ENCODE measurements at regions not wholly inside any gene's neighbourhood (a gene's known extent, or its start where the extent isn't known, plus 50 kb on each side); places are given as distances from the start of the nearest gene placed in this dataset.

GRCh38 chr15:95119041-95119610, 887.8 kb downstream of the MCTP2 start:
- Histone ChIP-seq H3K36me3 (ENCODE audit: low read depth) (no peaks in the 10 kb centered on the region), H4K20me1 (ENCODE audit: insufficient read depth) (no peaks in the 10 kb centered on the region), H3K4me3 (no peak overlapping the region), H3F3A (ENCODE audit: insufficient read depth) (no peaks in the 10 kb centered on the region), H3K9me2 (ENCODE audit: insufficient read depth) (no peaks in the 10 kb centered on the region), H3K27me3 (replicated peaks; ENCODE audit: insufficient read depth) (no peaks in the 10 kb centered on the region), H3K9me3 (ENCODE audit: low read depth) (no peaks in the 10 kb centered on the region), H3K4me2 (ENCODE audit: unreplicated experiment) (no peak overlapping the region), H3K4me1 (ENCODE audit: insufficient read depth) (no peaks in the 10 kb centered on the region), H3K27ac (no peak overlapping the region), H2AFZ (peak overlapping the region; percentile 33; the same call in 1 of the 2 replicates), H3K9ac (no peak overlapping the region), H3K79me2 (ENCODE audit: insufficient read depth) (no peaks in the 10 kb centered on the region)
- WGBS, 2 experiments (ENCODE audit: low coverage in 1 of 2, low lambda C conversion rate in 2 of 2, missing lambda C conversion rate in 2 of 2) = 47 to 59% methylated on average over 4 of the region's 4 CpGs
- TF ChIP-seq EZH2 (IDR thresholded peaks at IDR 0.05; ENCODE audit: insufficient read depth, poor library complexity, severe bottlenecking) (no peak), EZH2phosphoT487 (IDR thresholded peaks at IDR 0.05; ENCODE audit: insufficient read depth, low read depth) (no peak)
- peak; percentile 13 for DNase-seq
- in situ Hi-C loops (cut with MboI) = no loop called here

DNA sequence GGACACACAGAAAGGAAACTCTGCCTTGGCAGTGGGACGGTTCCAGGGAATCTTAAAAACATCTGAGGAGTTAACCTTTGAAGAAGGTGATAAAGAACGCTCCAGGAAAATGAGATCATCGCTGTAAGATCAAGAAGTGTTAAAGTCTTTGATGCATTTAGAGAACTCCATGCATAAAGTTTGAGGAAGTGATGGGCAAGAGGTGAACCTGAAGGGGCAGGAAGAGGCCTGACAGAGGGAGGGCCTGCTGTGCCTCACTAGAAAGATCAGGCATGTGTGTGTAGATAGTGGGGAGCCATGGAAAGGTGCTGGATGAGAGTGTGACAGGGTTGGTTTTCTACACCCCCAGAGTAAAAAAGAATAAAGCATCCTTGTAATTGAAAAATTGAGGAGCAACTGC, 889.2 kb downstream of the MCTP2 start:
- no peak for TF ChIP-seq EZH2phosphoT487 (IDR thresholded peaks at IDR 0.05; ENCODE audit: insufficient read depth, low read depth)
- TF ChIP-seq EZH2 (IDR thresholded peaks at IDR 0.05; ENCODE audit: insufficient read depth, poor library complexity, severe bottlenecking) = no peak
- 40 to 43% methylated on average over 3 of the region's 3 CpGs for WGBS, 2 experiments (ENCODE audit: low coverage in 1 of 2, low lambda C conversion rate in 2 of 2, missing lambda C conversion rate in 2 of 2)

DNA sequence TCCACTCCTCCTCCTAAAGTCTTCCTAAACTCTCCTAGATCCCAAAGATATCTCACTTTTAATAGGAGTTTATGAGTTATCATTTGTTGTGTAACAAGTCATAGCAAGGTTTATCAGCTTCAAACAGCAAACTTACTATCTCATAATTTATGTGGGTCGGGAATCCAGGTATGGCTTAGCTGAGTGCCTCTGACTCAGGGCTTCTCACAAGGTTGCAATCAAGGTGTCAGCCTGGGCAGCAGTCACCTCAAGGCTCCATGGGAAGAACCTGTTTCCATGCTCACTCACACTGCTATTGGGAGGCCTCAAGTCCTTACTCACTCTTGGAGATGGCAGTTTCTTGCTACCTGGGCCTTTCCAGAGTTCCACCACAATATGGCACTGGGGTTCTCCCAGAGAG, 889.8 kb downstream of the MCTP2 start:
- H3K36me3 ChIP-seq (ENCODE audit: low read depth) = no peaks in the 10 kb centered on the region
- H3F3A ChIP-seq (ENCODE audit: insufficient read depth) = no peaks in the 10 kb centered on the region
- H3K27me3 ChIP-seq (replicated peaks; ENCODE audit: insufficient read depth) = no peaks in the 10 kb centered on the region
- H3K9ac ChIP-seq = no peak overlapping the region
- H3K9me3 ChIP-seq (ENCODE audit: low read depth) = no peaks in the 10 kb centered on the region
- DNase-seq = no peak
- TF ChIP-seq EZH2 (IDR thresholded peaks at IDR 0.05; ENCODE audit: insufficient read depth, poor library complexity, severe bottlenecking) (no peak), EZH2phosphoT487 (IDR thresholded peaks at IDR 0.05; ENCODE audit: insufficient read depth, low read depth) (no peak)
- H3K27ac ChIP-seq = no peak overlapping the region
- in situ Hi-C loops (cut with MboI) = no loop called here
- H3K4me3 ChIP-seq = no peak overlapping the region
- no peaks in the 10 kb centered on the region for H3K4me1 ChIP-seq (ENCODE audit: insufficient read depth)
- no peaks in the 10 kb centered on the region for H3K79me2 ChIP-seq (ENCODE audit: insufficient read depth)
- H3K4me2 ChIP-seq (ENCODE audit: unreplicated experiment) = no peak overlapping the region
- 76 to 91% methylated on average over 1 of the region's 1 CpG for WGBS, 2 experiments (ENCODE audit: low coverage in 1 of 2, low lambda C conversion rate in 2 of 2, missing lambda C conversion rate in 2 of 2)
- H3K9me2 ChIP-seq (ENCODE audit: insufficient read depth) = no peaks in the 10 kb centered on the region
- H2AFZ ChIP-seq = no peak overlapping the region
- H4K20me1 ChIP-seq (ENCODE audit: insufficient read depth) = no peaks in the 10 kb centered on the region

More for the DNA sequence above, 889.2 kb downstream of the MCTP2 start:
- Histone ChIP-seq H3K4me3 (no peak overlapping the region), H3K79me2 (ENCODE audit: insufficient read depth) (no peaks in the 10 kb centered on the region), H3K4me1 (ENCODE audit: insufficient read depth) (no peaks in the 10 kb centered on the region), H3K36me3 (ENCODE audit: low read depth) (no peaks in the 10 kb centered on the region), H2AFZ (no peak overlapping the region), H4K20me1 (ENCODE audit: insufficient read depth) (no peaks in the 10 kb centered on the region), H3K4me2 (ENCODE audit: unreplicated experiment) (no peak overlapping the region), H3K9me2 (ENCODE audit: insufficient read depth) (no peaks in the 10 kb centered on the region), H3K27ac (no peak overlapping the region), H3K27me3 (replicated peaks; ENCODE audit: insufficient read depth) (no peaks in the 10 kb centered on the region), H3K9ac (no peak overlapping the region), H3K9me3 (ENCODE audit: low read depth) (no peaks in the 10 kb centered on the region), H3F3A (ENCODE audit: insufficient read depth) (no peaks in the 10 kb centered on the region)
- DNase-seq = no peak
- in situ Hi-C loops (cut with MboI) = no loop called here

- no peak for DNase-seq
- Histone ChIP-seq H3K9me3 (ENCODE audit: low read depth) (no peaks in the 10 kb centered on the region), H3K27me3 (replicated peaks; ENCODE audit: insufficient read depth) (no peaks in the 10 kb centered on the region), H4K20me1 (ENCODE audit: insufficient read depth) (no peaks in the 10 kb centered on the region), H3K79me2 (ENCODE audit: insufficient read depth) (no peaks in the 10 kb centered on the region), H3K4me2 (ENCODE audit: unreplicated experiment) (no peak overlapping the region), H2AFZ (no peak overlapping the region), H3F3A (ENCODE audit: insufficient read depth) (no peaks in the 10 kb centered on the region), H3K4me1 (ENCODE audit: insufficient read depth) (peaks cover 7% of the 10 kb centered on the region; the same call in 1 of the 2 replicates), H3K9me2 (ENCODE audit: insufficient read depth) (no peaks in the 10 kb centered on the region), H3K27ac (no peak overlapping the region), H3K4me3 (no peak overlapping the region), H3K36me3 (ENCODE audit: low read depth) (no peaks in the 10 kb centered on the region), H3K9ac (no peak overlapping the region)
- in situ Hi-C loops (cut with MboI) = no loop called here
- 83 to 87% methylated on average over 2 of the region's 2 CpGs for WGBS, 2 experiments (ENCODE audit: low coverage in 1 of 2, low lambda C conversion rate in 2 of 2, missing lambda C conversion rate in 2 of 2)
- TF ChIP-seq EZH2 (IDR thresholded peaks at IDR 0.05; ENCODE audit: insufficient read depth, poor library complexity, severe bottlenecking) (no peak), EZH2phosphoT487 (IDR thresholded peaks at IDR 0.05; ENCODE audit: insufficient read depth, low read depth) (no peak)
Measured at GRCh38 chr15:95125803-95126202, 894.4 kb downstream of the MCTP2 start.

All from GM23248 (cell line).